H1 (cell line): ENCODE measurements at regions not wholly inside any gene's neighbourhood (a gene's known extent, or its start where the extent isn't known, plus 50 kb on each side); places are given as distances from the start of the nearest gene placed in this dataset.

ENCODE experiments used
- CBX5 ChIP-seq: fragments of 300-800, 300-1000 bp; sonication (generic); IDR thresholded peaks from 2 replicates; pipeline ENCODE4 v1.7.1; 2016; ENCODE audit warnings: antibody characterized with exemption, low read length, low read depth
- CEBPB ChIP-seq: IDR thresholded peaks from 2 replicates; pipeline ENCODE4 v1.6.1; 2012; ENCODE audit warnings: low read depth, low read length
- EGR1 ChIP-seq: IDR thresholded peaks from 2 replicates; pipeline ENCODE4 v1.6.1; 2011; ENCODE audit warnings: low read depth, low read length, borderline replicate concordance
- EP300 ChIP-seq, 2 experiments: IDR thresholded peaks; 1 replicate in 1 of 2; 2 replicates in 1 of 2; pipeline ENCODE4 v1.6.1; 2011 to 2012; ENCODE audit warnings: low read depth in 2 of 2, low read length in 2 of 2, mild to moderate bottlenecking in 2 of 2, borderline replicate concordance in 1 of 2, inconsistent platforms in 1 of 2, moderate library complexity in 1 of 2
- EZH2 ChIP-seq: fragments of 200-600 bp; sonication (generic); IDR thresholded peaks from 2 replicates; pipeline ENCODE4 v1.7.1; 2012; ENCODE audit warnings: low read depth, mild to moderate bottlenecking, moderate library complexity, low read length, inconsistent platforms; ENCODE audit not compliant: severe bottlenecking
- NRF1 ChIP-seq: IDR thresholded peaks from 2 replicates; pipeline ENCODE4 v1.6.1; 2011; ENCODE audit warnings: mild to moderate bottlenecking, low read depth, low read length, improper control_type of control experiment
- POLR2A ChIP-seq, 2 experiments: IDR thresholded peaks; 1 replicate in 1 of 2; 2 replicates in 1 of 2; pipeline ENCODE4 v1.6.1; 2011; ENCODE audit warnings: low read depth in 2 of 2, low read length in 2 of 2, mild to moderate bottlenecking in 2 of 2; ENCODE audit errors: control extremely low read depth in 1 of 2
- RAD21 ChIP-seq, 2 experiments: IDR thresholded peaks in 1 of 2; conservative IDR thresholded peaks in 1 of 2; 2 replicates each; pipeline ENCODE4 v1.6.1; 2011; ENCODE audit warnings: low read depth in 2 of 2, low read length in 2 of 2, improper control_type of control experiment in 1 of 2, inconsistent platforms in 1 of 2, mild to moderate bottlenecking in 1 of 2, moderate library complexity in 1 of 2
- RFX5 ChIP-seq: IDR thresholded peaks from 2 replicates; pipeline ENCODE4 v1.6.1; 2011; ENCODE audit warnings: low read depth, low read length, improper control_type of control experiment, borderline replicate concordance
- SP2 ChIP-seq: IDR thresholded peaks from 2 replicates; pipeline ENCODE4 v1.6.1; 2012; ENCODE audit warnings: mild to moderate bottlenecking, low read length, inconsistent platforms
- TF ChIP-seq, protein P1 (sequence below), 3 experiments: IDR thresholded peaks; 1 replicate in 2 of 3; 2 replicates in 1 of 3; pipeline versions ENCODE4 v1.5.1 to v1.6.1; 2011; ENCODE audit warnings: low read length in 3 of 3, mild to moderate bottlenecking in 3 of 3, inconsistent platforms in 2 of 3, low read depth in 1 of 3, moderate library complexity in 1 of 3; ENCODE audit not compliant: insufficient read depth in 1 of 3; ENCODE audit errors: control extremely low read depth in 1 of 3
- TF ChIP-seq, protein P2 (sequence below): IDR thresholded peaks from 2 replicates; pipeline ENCODE4 v1.6.1; 2012; ENCODE audit warnings: inconsistent platforms
- TF ChIP-seq, protein P3 (sequence below): IDR thresholded peaks from 2 replicates; pipeline ENCODE4 v1.6.1; 2011; ENCODE audit warnings: low read depth, mild to moderate bottlenecking, low read length; ENCODE audit not compliant: insufficient read depth

DNA sequence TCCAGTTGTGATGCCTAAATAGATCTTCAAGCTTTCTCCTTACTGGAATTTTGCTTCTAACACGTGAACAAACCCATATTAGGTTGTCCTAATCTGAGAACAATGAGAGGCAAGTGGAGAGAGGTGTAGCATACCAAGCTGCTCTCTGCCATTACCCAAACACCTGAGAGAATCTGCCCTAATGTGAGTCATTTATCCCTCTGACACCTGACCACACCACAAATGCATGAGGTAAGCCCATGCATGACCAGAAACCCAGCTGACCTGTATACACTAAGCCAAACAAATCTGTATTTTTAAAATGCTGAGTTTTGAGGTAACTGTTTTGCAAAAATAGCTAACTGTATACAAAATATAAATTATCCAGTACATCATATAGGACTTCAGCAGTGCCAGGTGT, 1458.1 kb upstream of the B3GALT2 start:
- TF ChIP-seq SP2 (no peak), NRF1 (no peak), CBX5 (no peak), EZH2 (no peak), RFX5 (no peak), POLR2A (IDR thresholded peaks at IDR 0.05; ENCODE audit: control extremely low read depth in 1 of 2, low read depth in 2 of 2, low read length in 2 of 2) (no peak), RAD21 (IDR thresholded peaks at IDR 0.05 in 1 of 2, conservative IDR thresholded peaks at IDR 0.05 in 1 of 2; ENCODE audit: low read depth in 2 of 2, low read length in 2 of 2) (no peak), EP300 (IDR thresholded peaks at IDR 0.05; ENCODE audit: borderline replicate concordance in 1 of 2, low read depth in 2 of 2, low read length in 2 of 2) (no peak), CEBPB (no peak), EGR1 (no peak)
- TF ChIP-seq, protein P1, sequence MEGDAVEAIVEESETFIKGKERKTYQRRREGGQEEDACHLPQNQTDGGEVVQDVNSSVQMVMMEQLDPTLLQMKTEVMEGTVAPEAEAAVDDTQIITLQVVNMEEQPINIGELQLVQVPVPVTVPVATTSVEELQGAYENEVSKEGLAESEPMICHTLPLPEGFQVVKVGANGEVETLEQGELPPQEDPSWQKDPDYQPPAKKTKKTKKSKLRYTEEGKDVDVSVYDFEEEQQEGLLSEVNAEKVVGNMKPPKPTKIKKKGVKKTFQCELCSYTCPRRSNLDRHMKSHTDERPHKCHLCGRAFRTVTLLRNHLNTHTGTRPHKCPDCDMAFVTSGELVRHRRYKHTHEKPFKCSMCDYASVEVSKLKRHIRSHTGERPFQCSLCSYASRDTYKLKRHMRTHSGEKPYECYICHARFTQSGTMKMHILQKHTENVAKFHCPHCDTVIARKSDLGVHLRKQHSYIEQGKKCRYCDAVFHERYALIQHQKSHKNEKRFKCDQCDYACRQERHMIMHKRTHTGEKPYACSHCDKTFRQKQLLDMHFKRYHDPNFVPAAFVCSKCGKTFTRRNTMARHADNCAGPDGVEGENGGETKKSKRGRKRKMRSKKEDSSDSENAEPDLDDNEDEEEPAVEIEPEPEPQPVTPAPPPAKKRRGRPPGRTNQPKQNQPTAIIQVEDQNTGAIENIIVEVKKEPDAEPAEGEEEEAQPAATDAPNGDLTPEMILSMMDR (IDR thresholded peaks at IDR 0.05; ENCODE audit: control extremely low read depth in 1 of 3, insufficient read depth in 1 of 3, low read depth in 1 of 3, low read length in 3 of 3), result no peak
- TF ChIP-seq, protein P2, sequence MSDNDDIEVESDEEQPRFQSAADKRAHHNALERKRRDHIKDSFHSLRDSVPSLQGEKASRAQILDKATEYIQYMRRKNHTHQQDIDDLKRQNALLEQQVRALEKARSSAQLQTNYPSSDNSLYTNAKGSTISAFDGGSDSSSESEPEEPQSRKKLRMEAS, result no peak
- TF ChIP-seq, protein P3, sequence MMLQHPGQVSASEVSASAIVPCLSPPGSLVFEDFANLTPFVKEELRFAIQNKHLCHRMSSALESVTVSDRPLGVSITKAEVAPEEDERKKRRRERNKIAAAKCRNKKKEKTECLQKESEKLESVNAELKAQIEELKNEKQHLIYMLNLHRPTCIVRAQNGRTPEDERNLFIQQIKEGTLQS, result no peak
